ENCODE measurements at regions not wholly inside any gene's neighbourhood (a gene's known extent, or its start where the extent isn't known, plus 50 kb on each side); places are given as distances from the start of the nearest gene placed in this dataset.

- no peak for DNase-seq
Measured at GRCh38 chr10:4331150-4331549, 494.9 kb upstream of the AKR1E2 start.

- DNase-seq: no peak
Measured at GRCh38 chr10:4330636-4331035, 495.4 kb upstream of the AKR1E2 start.

GRCh38 chr10:4329225-4329624, 496.8 kb upstream of the AKR1E2 start:
- DNase-seq: no peak

- DNase-seq: no peak
Measured at GRCh38 chr10:4326647-4327046, 499.4 kb upstream of the AKR1E2 start.

GRCh38 chr10:4319870-4320367, 506.1 kb upstream of the AKR1E2 start:
- DNase-seq: no peak

- no peak for DNase-seq
Measured at GRCh38 chr10:4316161-4316810, 509.7 kb upstream of the AKR1E2 start.

GRCh38 chr10:4315551-4315950, 510.5 kb upstream of the AKR1E2 start:
- DNase-seq: no peak

- no peak for DNase-seq
Measured at GRCh38 chr10:4313051-4313450, 513.0 kb upstream of the AKR1E2 start.

GRCh38 chr10:4312051-4312835, 513.8 kb upstream of the AKR1E2 start:
- DNase-seq: no peak

GRCh38 chr10:4310172-4310571, 515.8 kb upstream of the AKR1E2 start:
- no peak for DNase-seq

GRCh38 chr10:4307910-4308309, 518.1 kb upstream of the AKR1E2 start:
- DNase-seq: no peak

- no peak for DNase-seq
Measured at GRCh38 chr10:4306871-4307270, 519.1 kb upstream of the AKR1E2 start.

- DNase-seq: no peak
Measured at GRCh38 chr10:4303045-4303444, 518.0 kb upstream of the KLF6 start.

- no peak for DNase-seq
Measured at GRCh38 chr10:4301291-4302045, 516.5 kb upstream of the KLF6 start.

- no peak for DNase-seq
Measured at GRCh38 chr10:4296161-4296560, 511.2 kb upstream of the KLF6 start.

GRCh38 chr10:4294996-4295792, 510.2 kb upstream of the KLF6 start:
- DNase-seq: no peak

- no peak for DNase-seq
Measured at GRCh38 chr10:4294271-4294670, 509.3 kb upstream of the KLF6 start.

- no peak for DNase-seq
Measured at GRCh38 chr10:4291990-4292389, 507.0 kb upstream of the KLF6 start.

- DNase-seq: no peak
Measured at GRCh38 chr10:4285121-4285520, 500.1 kb upstream of the KLF6 start.

- DNase-seq: no peak
Measured at GRCh38 chr10:4283846-4284610, 499.0 kb upstream of the KLF6 start.

GRCh38 chr10:4282496-4282895, 497.5 kb upstream of the KLF6 start:
- DNase-seq: no peak

- no peak for DNase-seq
Measured at GRCh38 chr10:4281190-4281825, 496.3 kb upstream of the KLF6 start.

All from NK-92 treated with Interleukin-12 subunit alpha and Interleukin-12 subunit beta, amount 100 ng/mL, for 24 hours (cell line).